T-helper 9 cell (primary cell): ENCODE measurements at regions not wholly inside any gene's neighbourhood (a gene's known extent, or its start where the extent isn't known, plus 50 kb on each side); places are given as distances from the start of the nearest gene placed in this dataset.

Experiments
- DNase-seq: peaks from one replicate; pipeline ENCODE4 v3.0.0-alpha.2; 2020

DNA sequence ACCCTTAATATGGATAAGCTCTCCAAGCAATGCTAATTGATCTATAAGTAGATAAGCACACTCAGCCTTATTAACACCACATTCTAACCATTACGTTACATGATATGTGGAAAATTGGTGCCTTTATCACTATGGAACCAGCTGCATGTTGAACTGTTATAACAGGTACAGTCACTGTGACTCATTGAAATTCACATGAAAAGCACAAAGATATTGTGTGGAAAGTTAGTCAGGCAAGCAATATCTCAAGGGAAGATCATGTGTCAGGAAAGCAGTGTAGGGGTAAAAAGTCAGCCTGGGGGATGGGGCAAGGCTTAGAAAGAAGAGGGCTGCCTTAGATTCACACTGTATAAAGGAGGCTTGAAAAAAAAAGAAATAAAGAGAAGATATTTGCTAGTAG is 313.7 kb upstream of the SMIM31 start:
- no peak for DNase-seq

DNA sequence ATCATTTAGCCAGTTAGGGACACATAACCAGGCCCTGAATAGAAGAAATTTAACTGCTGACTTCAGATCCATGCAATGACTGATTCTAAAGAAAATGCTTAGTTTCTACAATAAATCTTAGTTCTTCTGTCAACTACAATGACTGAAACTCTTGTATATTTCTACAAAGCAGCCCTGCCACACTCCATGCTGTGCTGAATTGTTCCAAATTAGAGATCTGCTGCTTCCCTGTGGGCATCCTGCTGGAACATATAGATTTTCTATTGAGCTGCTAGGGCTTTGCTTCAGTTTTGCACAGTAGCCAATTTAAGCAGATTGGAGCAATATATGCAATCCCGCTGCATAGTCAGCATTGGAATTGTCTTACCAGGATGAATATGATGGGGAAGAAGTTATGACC is 312.8 kb upstream of the SMIM31 start:
- no peak for DNase-seq

DNA sequence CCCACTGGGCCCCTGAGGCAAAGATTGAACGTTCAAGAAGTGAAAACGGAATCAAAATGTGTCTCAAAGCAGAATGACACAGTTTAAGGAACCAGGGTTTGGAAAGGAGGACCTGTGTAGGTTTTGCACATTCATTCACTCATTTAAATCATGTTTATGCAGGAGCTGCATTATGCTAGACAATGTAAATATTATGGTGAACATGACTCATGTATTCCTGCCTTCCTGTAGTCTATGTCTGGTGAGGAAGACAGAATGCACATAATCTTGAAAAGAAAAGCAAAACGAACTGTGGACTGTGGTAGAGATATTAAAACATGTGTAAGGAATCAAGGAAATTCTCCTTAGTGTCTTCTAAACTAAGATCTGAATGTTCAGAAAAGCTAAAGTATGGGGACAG is 311.8 kb upstream of the SMIM31 start:
- no peak for DNase-seq

DNA sequence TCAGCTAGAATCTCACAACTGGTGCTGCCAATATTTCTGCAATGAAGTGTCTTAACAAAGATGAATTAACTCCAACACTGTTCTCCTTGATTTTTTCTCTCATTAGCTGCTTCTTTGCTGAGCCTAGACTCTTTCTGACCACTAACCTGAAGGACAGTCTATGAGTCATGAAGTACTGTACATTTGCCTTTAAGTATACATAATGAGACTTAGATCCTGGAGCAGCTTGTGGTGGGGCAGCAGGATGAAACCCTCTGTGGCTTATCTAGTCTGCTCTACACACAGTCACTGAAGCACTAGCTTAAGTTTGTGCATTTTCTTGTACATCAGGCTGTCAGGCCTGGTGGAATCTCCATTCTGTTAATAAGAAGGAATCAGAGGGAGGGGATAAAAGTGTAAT is 307.4 kb upstream of the SMIM31 start:
- no peak for DNase-seq

DNA sequence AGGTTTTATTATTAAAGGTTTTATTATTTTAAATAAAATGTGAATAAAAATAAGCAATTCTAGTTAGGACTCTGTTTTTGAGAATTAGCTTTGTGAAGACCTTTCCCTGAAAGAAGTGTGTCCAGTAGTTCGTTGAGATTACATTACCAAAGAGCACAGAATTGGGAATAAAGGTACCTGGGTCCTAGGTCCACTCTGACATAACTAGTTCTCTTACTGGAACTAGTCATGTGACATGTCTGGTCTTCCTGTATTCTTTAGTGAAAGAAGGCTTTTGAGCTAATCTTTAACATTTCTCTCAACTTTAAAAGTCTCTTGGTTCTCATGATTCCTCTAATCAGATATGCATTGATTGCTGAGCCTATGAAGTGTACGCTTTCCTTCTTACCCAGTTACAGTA is 292.0 kb upstream of the SMIM31 start:
- no peak for DNase-seq

DNA sequence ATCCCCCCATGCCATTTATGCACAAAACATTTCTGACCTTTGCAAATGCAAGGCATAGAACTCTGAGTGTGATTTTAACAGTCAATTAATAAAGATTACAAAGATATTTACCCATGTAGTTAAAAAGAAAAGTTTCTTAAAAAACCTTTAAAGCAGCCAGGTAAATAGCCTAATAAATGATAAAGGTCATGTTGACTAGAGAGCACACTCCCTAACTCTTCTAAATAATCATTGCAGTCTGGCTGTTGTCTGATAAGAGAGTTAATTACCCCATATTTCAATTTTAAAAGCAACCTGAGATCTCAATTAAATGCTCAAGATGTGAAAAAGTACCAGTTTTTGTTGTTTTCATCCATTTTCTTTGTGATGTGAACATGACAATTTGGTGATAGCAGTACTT is 291.5 kb upstream of the SMIM31 start:
- no peak for DNase-seq

DNA sequence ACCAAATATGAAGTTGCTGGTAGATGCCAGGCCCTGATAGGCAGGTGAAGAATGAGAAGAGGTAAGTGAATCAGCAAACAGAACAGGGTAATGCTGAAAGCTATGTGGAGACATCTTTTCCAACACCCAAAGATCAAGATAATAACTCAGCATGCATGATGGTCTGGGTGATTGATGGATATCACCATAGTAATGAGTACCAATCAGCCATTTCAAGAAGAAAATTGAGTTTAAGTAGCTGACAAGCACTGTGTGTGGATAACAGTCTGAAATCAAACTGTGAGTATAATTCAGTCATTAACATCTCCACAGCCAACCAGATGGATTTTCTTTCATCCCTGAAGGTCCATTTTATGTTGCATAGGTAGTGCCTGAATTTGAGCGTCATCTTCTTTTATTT is 289.6 kb upstream of the SMIM31 start:
- no peak for DNase-seq

DNA sequence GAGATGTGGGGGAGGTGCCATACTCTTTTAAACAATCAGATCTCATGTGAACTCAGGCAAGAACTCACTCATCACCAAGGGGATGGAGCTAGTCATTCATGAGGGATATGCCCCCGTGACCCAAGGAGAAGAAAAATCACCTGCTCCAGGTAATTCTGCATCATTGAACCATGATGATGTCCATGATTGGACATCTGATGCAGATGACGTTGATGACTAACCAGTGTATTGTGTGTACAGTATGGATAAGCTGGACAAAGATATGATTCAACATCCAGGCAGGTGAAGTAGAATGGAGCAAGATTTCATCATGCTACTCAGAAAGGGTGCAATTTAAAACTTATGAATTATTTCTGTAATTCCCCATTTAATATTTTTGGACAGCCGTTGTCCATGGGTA is 286.4 kb upstream of the SMIM31 start:
- no peak for DNase-seq

DNA sequence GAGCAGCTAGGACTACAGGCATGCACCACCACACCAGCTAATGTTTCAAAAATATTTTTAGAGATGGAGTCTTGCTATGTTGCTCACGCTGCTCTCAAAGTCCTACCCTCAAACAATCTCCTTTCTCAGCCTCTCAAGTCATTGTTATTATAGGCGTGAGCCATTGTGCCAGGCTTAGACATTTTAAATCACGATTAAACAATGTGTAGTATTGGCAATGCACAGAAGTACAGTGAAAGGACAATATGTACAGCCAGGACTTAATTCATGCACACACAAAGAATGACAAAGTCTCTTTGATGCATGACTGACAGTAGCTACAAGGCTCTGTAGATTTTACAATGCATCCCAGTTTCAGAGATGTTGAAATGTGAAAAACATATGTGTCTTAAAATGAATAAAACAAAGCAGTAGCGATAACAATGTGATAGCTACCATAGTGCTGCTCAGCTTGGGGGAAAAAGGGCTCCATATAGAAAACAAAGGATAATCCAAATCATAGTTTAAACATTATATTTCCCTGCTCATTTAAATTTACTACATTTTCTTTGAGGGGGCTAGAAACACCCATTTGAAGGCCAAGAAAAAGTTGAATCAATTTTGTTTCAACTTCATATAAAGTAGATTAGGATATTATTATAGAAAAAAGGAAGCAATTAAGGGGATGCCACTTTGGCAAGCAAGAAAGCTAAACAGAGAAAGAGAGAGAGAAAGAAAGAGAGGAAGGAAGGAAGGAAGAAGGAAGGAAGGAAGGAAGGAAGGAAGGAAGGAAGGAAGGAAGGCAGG is 272.4 kb upstream of the SMIM31 start:
- DNase-seq = no peak

DNA sequence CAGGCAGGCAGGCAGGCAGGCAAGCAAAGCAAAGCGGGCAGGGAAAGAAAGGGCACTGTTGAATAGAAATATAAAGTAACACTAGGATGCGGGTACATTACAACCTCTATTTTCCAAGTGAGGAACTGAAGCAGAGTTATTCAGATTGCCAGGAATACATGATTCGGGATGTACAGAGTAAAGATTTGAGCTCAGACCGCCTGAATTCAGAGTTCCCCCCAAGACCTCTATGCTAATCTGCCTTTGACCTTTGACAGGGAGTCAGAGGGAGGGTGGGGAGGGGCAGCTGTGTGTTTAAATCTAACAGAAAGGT is 271.9 kb upstream of the SMIM31 start:
- DNase-seq = no peak

DNA sequence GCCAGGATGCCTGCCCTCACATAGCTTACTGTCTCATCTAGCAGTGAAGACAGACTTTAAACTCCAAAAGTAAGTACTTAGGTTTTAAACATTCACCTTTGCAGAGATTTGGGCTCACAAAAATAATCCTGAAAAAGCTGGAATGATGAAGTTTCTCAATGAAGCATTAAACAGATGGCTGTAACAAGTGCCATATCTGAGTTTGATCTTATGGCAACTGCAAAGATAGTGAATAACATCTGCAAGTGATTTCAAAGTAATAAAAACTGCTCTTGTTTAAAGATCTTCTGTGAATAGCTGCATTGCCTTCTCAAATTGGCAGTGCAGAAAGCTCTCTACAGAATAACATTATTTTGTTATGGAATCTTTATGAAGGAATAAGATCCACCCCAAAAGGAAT is 271.2 kb upstream of the SMIM31 start:
- DNase-seq = no peak

DNA sequence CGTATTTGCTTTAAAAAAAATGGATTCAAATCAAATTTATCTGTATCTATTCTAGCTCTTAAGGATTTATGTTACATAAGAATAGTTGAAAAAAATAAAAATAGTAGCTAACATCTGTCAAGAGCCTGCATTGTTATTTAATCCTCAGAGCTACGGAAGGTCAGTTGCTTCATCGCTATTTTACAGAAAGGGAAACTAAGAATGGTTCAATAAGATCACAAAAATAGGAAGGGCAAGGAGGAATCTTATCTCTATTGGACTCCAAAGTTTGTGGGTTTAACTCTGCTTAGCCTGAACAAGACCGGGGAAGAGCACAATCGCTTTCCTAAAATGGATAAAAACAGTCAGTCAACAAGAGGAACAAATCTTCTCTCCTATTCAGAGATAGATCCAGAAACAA is 270.2 kb upstream of the SMIM31 start:
- no peak for DNase-seq

DNA sequence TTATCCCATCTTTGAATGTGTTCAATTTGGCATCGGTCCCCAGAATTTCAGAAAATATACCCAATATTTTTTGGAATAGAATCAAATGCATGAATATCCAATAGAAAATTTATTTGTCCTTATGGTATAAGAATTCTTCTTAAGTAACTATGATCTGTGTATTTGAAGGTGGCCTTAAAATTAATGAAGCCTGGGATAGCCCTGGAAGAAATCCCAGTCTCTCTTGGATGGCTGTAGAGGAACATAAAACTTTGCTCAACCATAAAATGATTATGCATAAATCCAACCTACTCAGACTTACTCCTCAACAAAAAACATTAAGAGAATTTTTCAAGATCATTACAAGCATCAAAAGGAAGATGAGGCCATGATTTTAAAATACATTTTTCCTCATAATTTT is 269.4 kb upstream of the SMIM31 start:
- no peak for DNase-seq

DNA sequence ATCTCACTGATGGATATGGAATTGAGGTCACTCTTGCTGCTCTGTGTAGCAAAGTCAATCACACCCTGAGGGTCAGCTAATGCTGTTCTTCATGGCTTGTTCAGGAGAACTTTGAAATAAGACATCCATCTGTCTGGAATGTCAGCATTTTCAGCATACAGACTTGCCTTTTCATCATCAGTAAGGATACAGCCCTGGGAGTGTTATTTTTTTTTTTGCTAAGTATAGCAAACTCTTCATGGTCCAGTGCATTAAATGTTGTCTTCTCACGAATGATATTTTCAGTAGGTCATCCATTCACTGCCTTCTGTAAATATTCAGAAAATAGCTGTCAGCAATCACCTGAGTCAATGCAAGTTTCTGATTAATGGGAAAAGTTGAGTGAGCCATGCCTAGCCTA is 268.8 kb upstream of the SMIM31 start:
- no peak for DNase-seq

DNA sequence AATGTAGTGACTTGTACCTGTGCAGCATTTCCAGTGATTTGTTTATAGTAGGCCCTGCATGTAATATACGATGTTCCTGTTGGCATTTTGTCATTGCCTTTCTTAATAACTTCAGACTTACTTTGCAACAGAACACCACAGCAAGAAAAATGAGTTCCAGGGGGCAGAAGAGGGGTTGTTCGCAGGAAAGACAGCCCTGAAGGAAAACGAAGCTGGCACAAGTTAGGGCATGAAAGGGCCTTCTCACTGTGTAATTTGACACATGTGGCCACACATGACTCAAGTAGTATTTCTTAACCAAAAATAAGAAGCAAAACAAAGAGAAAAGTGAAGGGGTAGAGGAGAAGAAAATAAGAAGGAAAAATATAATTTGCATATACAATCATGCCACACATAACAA is 265.8 kb upstream of the SMIM31 start:
- no peak for DNase-seq

DNA sequence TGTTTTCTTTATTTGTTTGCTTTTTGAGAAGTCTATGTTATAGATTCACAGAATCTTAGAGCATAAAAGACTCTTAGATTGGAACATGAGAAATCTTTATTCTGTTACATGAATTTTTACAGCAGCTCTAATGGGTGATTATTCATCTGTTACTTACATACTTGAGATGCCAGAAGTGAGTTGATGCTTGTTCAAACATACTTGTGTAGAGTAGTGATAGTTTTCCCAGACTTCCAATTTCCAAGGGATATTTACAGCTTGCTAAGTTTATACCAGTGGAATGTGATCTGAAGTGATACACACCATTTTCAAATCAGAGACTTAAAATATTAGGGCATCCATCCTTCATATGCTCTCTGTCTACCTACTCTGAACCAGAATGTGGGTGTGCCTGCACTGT is 252.9 kb upstream of the SMIM31 start:
- DNase-seq = no peak

DNA sequence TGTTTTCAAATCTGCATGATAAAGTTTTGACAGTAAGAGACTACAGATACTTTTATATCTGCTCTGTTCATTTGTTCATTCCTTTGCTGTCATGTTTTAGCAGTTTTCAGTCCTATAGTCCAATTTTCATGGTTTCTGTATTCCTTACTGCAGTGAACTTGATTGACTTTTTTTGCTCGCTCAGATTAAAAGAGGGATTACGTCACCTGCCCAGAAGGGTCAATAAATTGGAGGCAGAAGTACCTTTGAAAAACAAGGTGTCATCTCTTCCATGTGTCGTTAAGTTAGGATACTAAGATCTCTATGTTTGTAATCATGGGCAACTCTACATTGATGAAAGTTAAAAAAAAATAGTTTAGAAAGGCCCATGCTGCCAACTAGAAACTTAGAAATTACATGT is 250.1 kb upstream of the SMIM31 start:
- no peak for DNase-seq

DNA sequence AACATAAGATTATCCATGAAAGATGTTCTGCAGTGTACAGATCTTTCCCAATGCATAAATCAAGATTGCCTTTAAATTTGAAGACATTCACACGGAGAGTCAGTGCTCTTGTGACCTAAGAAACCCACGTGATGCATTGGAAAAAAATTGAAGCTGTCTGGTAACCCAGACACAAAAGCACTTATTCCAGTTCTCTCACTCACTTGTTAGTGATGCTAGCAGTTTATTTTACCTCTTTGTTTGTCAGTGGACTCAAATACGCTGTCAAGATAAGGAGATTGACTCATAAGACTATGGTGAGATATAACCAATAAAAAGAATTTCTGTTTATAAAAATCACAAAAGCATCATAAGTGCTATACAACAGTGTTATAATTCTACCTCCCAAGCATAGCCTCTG is 245.8 kb upstream of the SMIM31 start:
- DNase-seq = no peak

DNA sequence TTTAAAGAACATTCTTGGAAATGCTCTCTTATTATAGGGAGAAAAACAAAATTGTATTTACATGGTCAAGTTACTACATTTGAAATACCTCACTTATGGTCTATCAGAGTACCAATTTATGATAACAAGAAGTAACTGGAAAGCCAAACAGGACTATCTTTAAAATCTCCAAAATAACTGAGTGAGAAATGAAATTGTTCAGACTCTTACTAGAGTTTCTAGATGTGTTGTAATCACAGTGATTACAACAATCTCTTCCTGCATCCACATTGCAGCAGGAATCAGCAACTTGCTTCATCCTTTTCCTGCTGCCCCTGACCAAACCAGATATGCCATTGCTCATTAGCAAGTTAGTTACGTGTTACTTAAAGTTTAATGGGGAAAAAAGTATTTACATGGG is 245.2 kb upstream of the SMIM31 start:
- no peak for DNase-seq

DNA sequence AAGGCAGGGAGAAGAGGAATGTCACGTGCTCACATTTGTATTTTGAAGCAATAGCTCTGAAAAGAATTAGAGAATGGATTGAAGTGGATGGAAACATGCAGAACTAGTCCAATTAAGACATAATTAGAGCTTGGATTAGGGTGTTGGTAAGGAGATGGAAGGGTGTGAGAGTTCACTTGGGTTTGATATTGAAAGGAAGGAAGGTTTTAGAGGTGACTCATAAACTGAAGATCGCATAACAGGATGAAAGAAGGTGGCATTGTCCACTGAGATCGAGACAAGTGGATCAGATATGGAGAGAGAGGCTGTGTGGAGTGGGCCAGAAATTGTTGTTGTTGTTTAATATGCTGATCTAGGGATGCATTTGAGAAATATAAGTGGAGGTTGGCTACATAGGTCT is 244.0 kb upstream of the SMIM31 start:
- DNase-seq = no peak

DNA sequence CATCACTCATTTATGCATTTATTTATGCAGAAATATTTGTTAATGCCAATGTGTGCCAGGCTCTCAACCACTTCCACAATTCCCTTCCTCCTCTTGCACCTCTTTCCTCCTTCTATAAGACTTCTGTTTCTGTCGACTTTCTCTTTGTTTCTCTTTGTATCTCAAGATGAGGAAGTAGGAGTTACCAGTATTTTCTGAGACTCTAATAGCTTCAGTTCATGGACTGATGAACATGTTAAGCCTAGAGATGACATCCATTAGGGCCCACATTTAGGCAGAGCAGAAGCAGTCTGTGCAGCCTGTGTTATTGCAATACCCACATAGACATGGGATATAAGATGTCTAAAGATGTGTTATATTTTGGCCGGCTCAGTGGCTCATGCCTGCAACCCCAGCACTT is 241.8 kb upstream of the SMIM31 start:
- no peak for DNase-seq

DNA sequence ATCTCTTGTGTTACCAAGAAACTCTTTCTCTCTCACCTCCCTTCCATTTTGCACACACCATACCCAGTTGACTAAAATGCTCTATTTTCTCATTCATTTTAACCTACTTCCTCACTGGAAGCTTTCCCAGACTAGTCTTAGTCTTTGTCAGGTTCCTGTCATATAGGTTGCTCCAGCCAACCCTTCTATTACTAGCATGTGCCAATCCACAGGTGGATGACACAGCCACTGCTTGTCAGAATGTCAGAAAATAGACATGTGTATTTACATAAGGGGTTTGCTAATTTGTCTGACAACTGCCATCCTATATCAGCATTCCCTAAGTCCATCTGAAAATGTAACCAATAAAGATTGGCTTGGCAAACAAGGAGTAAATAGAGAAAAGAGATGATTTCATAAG is 239.2 kb upstream of the SMIM31 start:
- DNase-seq = no peak

DNA sequence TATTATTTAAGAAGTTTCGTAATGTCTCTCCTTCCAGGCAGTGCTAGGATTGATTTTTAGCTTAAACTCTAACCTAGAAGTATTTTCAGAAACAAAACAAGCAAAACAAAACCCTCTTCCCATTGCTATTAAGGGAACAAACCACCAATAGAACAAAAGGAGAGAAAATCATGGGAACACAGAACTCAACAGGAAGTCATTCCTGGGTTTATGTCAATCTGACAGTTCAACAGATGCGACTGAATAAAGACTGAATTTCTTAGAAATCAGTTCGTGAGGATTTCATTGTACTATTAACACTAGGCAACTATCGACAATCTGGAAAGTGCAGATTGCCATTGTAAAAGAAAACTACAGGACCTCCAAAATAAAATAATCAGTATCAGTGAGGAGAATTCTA is 229.1 kb upstream of the SMIM31 start:
- no peak for DNase-seq

DNA sequence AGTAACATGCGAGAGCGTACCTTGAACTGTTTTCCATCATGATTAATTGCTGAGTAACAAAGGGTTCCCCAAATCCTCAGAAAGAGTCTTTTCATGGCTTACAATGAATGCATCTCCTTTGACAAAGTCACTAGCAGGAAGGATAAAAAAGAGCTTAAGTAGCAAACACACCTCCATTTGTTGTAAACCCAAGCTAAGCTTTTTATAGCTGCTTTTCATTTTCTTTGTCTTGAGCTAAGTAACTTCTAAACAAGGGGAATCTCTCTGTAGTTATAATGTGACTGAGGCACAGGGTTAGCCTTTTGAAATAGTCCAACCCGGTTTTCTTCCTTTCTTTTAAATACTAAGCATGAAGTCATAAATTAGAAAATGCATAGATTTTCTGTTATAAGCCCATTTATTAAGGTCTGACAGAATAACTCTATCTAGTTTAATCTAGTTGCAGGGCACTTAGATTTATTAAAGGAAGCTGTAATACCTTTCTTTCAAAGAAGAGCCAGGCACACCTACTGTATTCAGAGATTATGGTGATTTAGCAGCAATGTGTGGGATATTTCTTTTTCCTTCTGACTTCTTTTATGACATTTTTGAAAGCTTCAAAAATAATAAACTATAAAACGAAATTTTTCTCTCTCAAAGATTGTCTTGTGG is 226.9 kb upstream of the SMIM31 start:
- DNase-seq = no peak

DNA sequence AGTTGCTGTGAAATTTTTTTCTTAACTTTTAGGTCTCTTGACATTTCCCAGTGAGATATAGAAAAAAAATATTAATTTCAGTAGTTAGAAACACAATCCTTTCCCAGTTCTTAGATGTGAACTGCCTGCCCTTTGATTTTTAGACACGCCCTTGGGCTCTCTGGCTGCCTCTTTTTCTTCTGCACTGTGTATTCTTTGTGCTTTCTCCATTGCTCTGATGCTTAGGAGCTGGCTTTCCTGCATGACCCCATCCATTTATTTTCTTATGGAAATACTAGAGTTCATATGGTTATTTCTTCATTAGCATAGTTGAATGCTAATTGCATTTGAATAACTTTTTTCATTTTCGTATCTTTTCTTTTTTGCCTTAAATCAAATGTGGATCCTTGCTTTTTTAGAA is 224.9 kb upstream of the SMIM31 start:
- no peak for DNase-seq
